ENCODE measurements at regions not wholly inside any gene's neighbourhood (a gene's known extent, or its start where the extent isn't known, plus 50 kb on each side); places are given as distances from the start of the nearest gene placed in this dataset.

- no peak overlapping the region for H2AFZ ChIP-seq (ENCODE audit: low read length)
- POLR2A ChIA-PET, result no interaction called here
- in situ Hi-C loops (cut with HindIII; ENCODE audit: extremely low pct_ligation_motif_present, low pct_unique_long_range_greater_than_20kb), result no loop called here
Observed at GRCh38 chr2:223472771-223473170, 129.4 kb downstream of the SCG2 start.

More at GRCh38 chr2:223472771-223473170, 129.4 kb downstream of the SCG2 start:
- Histone ChIP-seq H3K36me3 (replicated peaks in 1 of 2; ENCODE audit: control insufficient read depth in 1 of 2, insufficient read depth in 2 of 2, low read length in 2 of 2) (no peaks in the 10 kb centered on the region), H3K9ac (ENCODE audit: insufficient read depth, low read depth, low read length) (no peak overlapping the region), H3K4me2 (ENCODE audit: low read depth, low read length) (no peak overlapping the region), H3K4me3 (replicated peaks in 1 of 3; ENCODE audit: insufficient read depth in 1 of 3, low read depth in 2 of 3, low read length in 3 of 3) (no peak overlapping the region), H3K27me3 (ENCODE audit: control insufficient read depth in 1 of 2, insufficient read depth in 2 of 2, low read length in 2 of 2) (no peaks in the 10 kb centered on the region), H3K9me3 (ENCODE audit: low read length) (no peaks in the 10 kb centered on the region), H3K79me2 (ENCODE audit: insufficient read depth, low read length) (no peaks in the 10 kb centered on the region), H3K4me1 (ENCODE audit: insufficient read depth, low read length) (no peaks in the 10 kb centered on the region), H3K27ac (ENCODE audit: extremely low read length, insufficient read depth, low read length) (no peak overlapping the region), H4K20me1 (ENCODE audit: insufficient read depth, low read length) (no peaks in the 10 kb centered on the region)
- intact Hi-C loops (cut with micrococcal nuclease; ENCODE audit: unreplicated experiment), result no loop called here
- FAIRE-seq, result no peak
- BruUV-seq (replicated peaks), result no TSS peak
- 43% methylated on average over 4 of the region's 4 CpGs for WGBS (ENCODE audit: low lambda C conversion rate)
- CTCF ChIA-PET (ENCODE audit: low intra/inter-chr PET ratio, low total read pairs), result no interaction called here
- TF ChIP-seq ZNF713 (CRISPR knock-in tag; IDR thresholded peaks at IDR 0.05) (no peak), NBN (conservative IDR thresholded peaks at IDR 0.05) (no peak), RFX3 (CRISPR knock-in tag; IDR thresholded peaks at IDR 0.05) (no peak), KDM5A (IDR thresholded peaks at IDR 0.05; ENCODE audit: borderline replicate concordance, low read length) (no peak), ZMAT3 (CRISPR knock-in tag; conservative IDR thresholded peaks at IDR 0.05) (no peak), CREB3 (CRISPR knock-in tag; IDR thresholded peaks at IDR 0.05) (no peak), ZNF816 (CRISPR knock-in tag; IDR thresholded peaks at IDR 0.05; ENCODE audit: borderline replicate concordance) (no peak), ZNF251 (CRISPR knock-in tag; IDR thresholded peaks at IDR 0.05) (no peak), ADNP (CRISPR knock-in tag; IDR thresholded peaks at IDR 0.05) (no peak), NR2F1 (CRISPR knock-in tag; IDR thresholded peaks at IDR 0.05) (no peak), ZNF782 (CRISPR knock-in tag; IDR thresholded peaks at IDR 0.05; ENCODE audit: borderline replicate concordance) (no peak), SSRP1 (CRISPR knock-in tag; IDR thresholded peaks at IDR 0.05) (no peak), PHB2 (IDR thresholded peaks at IDR 0.05; ENCODE audit: partially characterized antibody) (no peak), RBAK (CRISPR knock-in tag; IDR thresholded peaks at IDR 0.05) (no peak), EED (CRISPR knock-in tag; IDR thresholded peaks at IDR 0.05) (no peak), IKZF4 (CRISPR knock-in tag; IDR thresholded peaks at IDR 0.05; ENCODE audit: borderline replicate concordance, low read depth, not compliant biosample characterization) (no peak), ESRRA (CRISPR knock-in tag; IDR thresholded peaks at IDR 0.05; ENCODE audit: low read depth) (no peak)
- TF ChIP-seq, protein P1, sequence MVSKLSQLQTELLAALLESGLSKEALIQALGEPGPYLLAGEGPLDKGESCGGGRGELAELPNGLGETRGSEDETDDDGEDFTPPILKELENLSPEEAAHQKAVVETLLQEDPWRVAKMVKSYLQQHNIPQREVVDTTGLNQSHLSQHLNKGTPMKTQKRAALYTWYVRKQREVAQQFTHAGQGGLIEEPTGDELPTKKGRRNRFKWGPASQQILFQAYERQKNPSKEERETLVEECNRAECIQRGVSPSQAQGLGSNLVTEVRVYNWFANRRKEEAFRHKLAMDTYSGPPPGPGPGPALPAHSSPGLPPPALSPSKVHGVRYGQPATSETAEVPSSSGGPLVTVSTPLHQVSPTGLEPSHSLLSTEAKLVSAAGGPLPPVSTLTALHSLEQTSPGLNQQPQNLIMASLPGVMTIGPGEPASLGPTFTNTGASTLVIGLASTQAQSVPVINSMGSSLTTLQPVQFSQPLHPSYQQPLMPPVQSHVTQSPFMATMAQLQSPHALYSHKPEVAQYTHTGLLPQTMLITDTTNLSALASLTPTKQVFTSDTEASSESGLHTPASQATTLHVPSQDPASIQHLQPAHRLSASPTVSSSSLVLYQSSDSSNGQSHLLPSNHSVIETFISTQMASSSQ (IDR thresholded peaks at IDR 0.05; ENCODE audit: low read depth), result no peak
- TF ChIP-seq, protein P1 (CRISPR knock-in tag; IDR thresholded peaks at IDR 0.05; ENCODE audit: borderline replicate concordance), result no peak
- no peak for DNase-seq (ENCODE audit: low spot score)
- no peak for ATAC-seq

All from HepG2 (cell line).